ENCODE measurements at regions not wholly inside any gene's neighbourhood (a gene's known extent, or its start where the extent isn't known, plus 50 kb on each side); places are given as distances from the start of the nearest gene placed in this dataset.

- H3K27ac ChIP-seq (ENCODE audit: control insufficient read depth, insufficient read depth) = no peak overlapping the region
- H2AFZ ChIP-seq (ENCODE audit: control insufficient read depth, low read depth, low read length) = no peak overlapping the region
- H3K79me2 ChIP-seq (ENCODE audit: control insufficient read depth, insufficient read depth, low read length) = no peaks in the 10 kb centered on the region
- no peak for FAIRE-seq
- H3K9me3 ChIP-seq (replicated peaks; ENCODE audit: control insufficient read depth, insufficient read depth, low read length) = no peaks in the 10 kb centered on the region
- no peaks in the 10 kb centered on the region; the same call in 1 of the 2 replicates for H3K4me1 ChIP-seq (ENCODE audit: control insufficient read depth, insufficient read depth, low read length)
- POLR2A ChIA-PET = interaction anchor here (0.5 kb wide), 1 partner anchor 80 kb away, joined by 3 read pairs; no protein-coding TSS in a partner anchor
- H3K9ac ChIP-seq (ENCODE audit: control insufficient read depth, insufficient read depth, low read length) = no peak overlapping the region
- H3K36me3 ChIP-seq (ENCODE audit: control insufficient read depth in 2 of 2, insufficient read depth in 2 of 2, low read length in 1 of 2) = no peaks in the 10 kb centered on the region
- no peak overlapping the region for H3K4me2 ChIP-seq (ENCODE audit: control insufficient read depth, insufficient read depth)
- no TSS peak for BruUV-seq (replicated peaks)
- CTCF ChIA-PET = interaction anchor here (1.5 to 1.9 kb wide), 3 partner anchors 10 to 255 kb away, joined by 3 to 13 read pairs (median 5); no protein-coding TSS in a partner anchor
- SMC1A ChIA-PET (ENCODE audit: uncharacterized antibody, unreplicated experiment) = interaction anchor here (0.9 to 2.6 kb wide), 3 partner anchors 9 to 250 kb away, joined by 3 to 8 read pairs (median 4); no protein-coding TSS in a partner anchor
- WGBS (ENCODE audit: insufficient coverage, insufficient replicate concordance, low lambda C conversion rate, missing lambda C conversion rate) = 27% methylated on average over 18 of the region's 18 CpGs
- intact Hi-C loops (cut with micrococcal nuclease; ENCODE audit: unreplicated experiment) (no loop called here), in situ Hi-C loops (cut with MboI) (no loop called here)
- H3K4me3 ChIP-seq = no peak overlapping the region
- TF ChIP-seq EP300 (IDR thresholded peaks at IDR 0.05; ENCODE audit: borderline replicate concordance in 1 of 2, control insufficient read depth in 1 of 2, low read depth in 2 of 2, low read length in 2 of 2) (no peak), BRCA1 (IDR thresholded peaks at IDR 0.05; ENCODE audit: low read depth, low read length) (no peak), RAD21 (IDR thresholded peaks at IDR 0.05; ENCODE audit: insufficient read depth, low read depth, low read length) (no peak), MYC (IDR thresholded peaks at IDR 0.05; ENCODE audit: insufficient read depth, insufficient read length, insufficient replicate concordance, low read length, severe bottlenecking) (no peak), SP1 (IDR thresholded peaks at IDR 0.05; ENCODE audit: low read depth, low read length) (no peak), E2F4 (IDR thresholded peaks at IDR 0.05; ENCODE audit: low read depth, low read length) (no peak), TARDBP (IDR thresholded peaks at IDR 0.05; ENCODE audit: borderline replicate concordance) (no peak), ZZZ3 (IDR thresholded peaks at IDR 0.05; ENCODE audit: control insufficient read depth, insufficient read length, low read depth) (no peak), ZBED1 (IDR thresholded peaks at IDR 0.05; ENCODE audit: borderline replicate concordance) (no peak), MEF2A (IDR thresholded peaks at IDR 0.05; ENCODE audit: insufficient read depth, low read depth, low read length) (no peak), REST (IDR thresholded peaks at IDR 0.05; ENCODE audit: low read depth, low read length) (no peak), PKNOX1 (IDR thresholded peaks at IDR 0.05) (no peak), MYB (IDR thresholded peaks at IDR 0.05; ENCODE audit: borderline replicate concordance, low read depth, low read length) (no peak), SIN3A (IDR thresholded peaks at IDR 0.05; ENCODE audit: low read depth, low read length) (no peak), CTCF (IDR thresholded peaks at IDR 0.05 in 2 of 3, conservative IDR thresholded peaks at IDR 0.05 in 1 of 3; ENCODE audit: control insufficient read depth in 2 of 3, extremely low read depth in 1 of 3, insufficient read depth in 1 of 3, low read depth in 3 of 3, low read length in 3 of 3) (no peak)
- RAD21 ChIA-PET (ENCODE audit: unreplicated experiment) = interaction anchor here (1.7 kb wide), 1 partner anchor 9 kb away, joined by 8 read pairs; no protein-coding TSS in a partner anchor
- no peak for DNase-seq (ENCODE audit: low read depth, low spot score)
- no peak for ATAC-seq
- no peaks in the 10 kb centered on the region for H4K20me1 ChIP-seq (ENCODE audit: control insufficient read depth, insufficient read depth)
- H3K27me3 ChIP-seq (replicated peaks in 1 of 2; ENCODE audit: control insufficient read depth in 2 of 2, insufficient read depth in 2 of 2, low read length in 1 of 2) = peaks cover 0 to 3% of the 10 kb centered on the region in 2 experiments; a peak in 2 of 4 replicates
Measured at GRCh38 chr1:245051349-245052221, 103.2 kb upstream of the KIF26B start.
